Duodenal mucosa (tissue), 2 donors: ENCODE measurements at regions not wholly inside any gene's neighbourhood (a gene's known extent, or its start where the extent isn't known, plus 50 kb on each side); places are given as distances from the start of the nearest gene placed in this dataset.
"Not testable (repeated sequence)": the region's sequence is repeated elsewhere in the genome, so short reads cannot be mapped to it uniquely, and the experiment has no call there.

Source experiments
- H3K27ac ChIP-seq: one replicate; pipeline ENCODE4 v1.7.0; 2013; ENCODE audit warnings: low read depth, low read length
- H3K27me3 ChIP-seq, 2 donors: one replicate each; pipeline ENCODE4 v1.7.0; 2013; ENCODE audit warnings: low read length in 2 of 2, control low read depth in 1 of 2; ENCODE audit not compliant: insufficient read depth in 2 of 2, control insufficient read depth in 1 of 2
- H3K36me3 ChIP-seq, 2 donors: one replicate each; pipeline ENCODE4 v1.7.0; 2013; ENCODE audit warnings: low read length in 2 of 2, control low read depth in 1 of 2; ENCODE audit not compliant: insufficient read depth in 2 of 2, control insufficient read depth in 1 of 2
- H3K4me1 ChIP-seq, 2 donors: one replicate each; pipeline ENCODE4 v1.7.0; 2013; ENCODE audit warnings: low read length in 2 of 2, control low read depth in 1 of 2; ENCODE audit not compliant: insufficient read depth in 2 of 2, control insufficient read depth in 1 of 2
- H3K4me3 ChIP-seq, 2 donors: one replicate each; pipeline ENCODE4 v1.7.0; 2013; ENCODE audit warnings: low read length in 2 of 2, low read depth in 1 of 2
- H3K9ac ChIP-seq, 2 donors: one replicate each; pipeline ENCODE4 v1.7.0; 2013; ENCODE audit warnings: low read length in 2 of 2, low read depth in 1 of 2
- H3K9me3 ChIP-seq, 2 donors: one replicate each; pipeline ENCODE4 v1.7.0; 2013; ENCODE audit warnings: low read length in 2 of 2, control low read depth in 1 of 2; ENCODE audit not compliant: control insufficient read depth in 1 of 2

DNA sequence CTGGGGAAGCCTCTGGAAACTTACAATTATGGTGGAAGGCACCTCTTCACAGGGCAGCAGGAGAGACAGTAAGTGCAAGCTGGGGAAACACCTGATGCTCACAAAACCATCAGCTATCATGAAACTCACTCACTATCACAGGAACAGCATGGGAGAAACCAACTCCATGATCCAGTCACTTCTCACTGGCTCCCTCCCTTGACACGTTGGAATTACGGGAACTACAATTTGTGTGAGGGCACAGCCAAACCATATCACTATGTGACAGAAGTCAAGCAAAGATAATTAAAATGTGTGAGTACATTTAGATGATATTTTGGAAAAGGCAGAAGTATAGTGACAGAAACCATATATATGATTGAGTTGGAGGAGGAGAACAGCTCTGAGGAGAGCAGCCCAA is 474.0 kb upstream of the OLFM3 start:
- Histone ChIP-seq H3K4me3 (no peak overlapping the region), H3K9ac (no peak overlapping the region), H3K36me3 (no peaks in the 10 kb centered on the region), H3K27ac (no peak overlapping the region), H3K9me3 (no peaks in the 10 kb centered on the region), H3K4me1 (no peaks in the 10 kb centered on the region), H3K27me3 (no peaks in the 10 kb centered on the region)

DNA sequence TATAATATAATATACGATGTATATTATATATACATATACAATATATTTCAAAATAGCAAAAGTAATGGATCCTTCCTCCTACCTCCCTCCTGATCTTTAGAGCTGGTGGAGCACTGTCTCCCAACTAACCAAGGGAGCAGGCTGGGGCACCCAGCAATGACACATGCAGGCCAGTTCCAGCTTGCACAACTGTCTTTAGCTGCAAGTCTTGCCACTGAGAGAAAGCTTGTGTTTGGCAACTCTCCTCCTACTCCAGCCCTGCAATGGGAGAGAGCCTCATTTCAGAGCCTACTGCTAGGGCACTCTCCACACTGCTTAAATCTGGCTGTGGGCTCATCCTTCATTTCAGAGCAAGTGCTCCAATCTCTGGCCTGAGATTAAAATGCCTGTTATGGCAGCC is 469.8 kb upstream of the OLFM3 start:
- H3K4me1 ChIP-seq: no peaks in the 10 kb centered on the region
- no peaks in the 10 kb centered on the region for H3K9me3 ChIP-seq
- no peaks in the 10 kb centered on the region for H3K27me3 ChIP-seq
- H3K4me3 ChIP-seq: no peak overlapping the region
- H3K9ac ChIP-seq: no peak overlapping the region
- H3K27ac ChIP-seq: no peak overlapping the region
- no peaks in the 10 kb centered on the region for H3K36me3 ChIP-seq

DNA sequence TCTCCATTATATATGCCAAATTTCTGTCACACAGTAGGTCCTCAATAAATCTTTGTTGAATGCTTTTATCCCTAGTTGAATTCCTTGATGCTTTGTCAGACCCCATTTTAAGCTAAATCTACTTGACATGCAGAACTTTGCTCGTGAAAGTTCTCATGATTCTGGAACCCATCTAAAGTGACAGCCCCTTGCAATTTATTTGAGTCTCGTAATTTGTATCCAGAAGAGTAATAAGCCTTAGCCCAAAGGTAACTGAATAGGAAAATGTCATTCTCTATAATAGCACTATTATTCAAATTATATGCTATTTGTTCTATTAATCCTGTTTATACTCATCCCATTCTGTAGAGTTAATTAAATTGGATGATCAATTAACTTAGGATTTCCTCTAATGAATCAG is 466.6 kb upstream of the OLFM3 start:
- H3K27me3 ChIP-seq: no peaks in the 10 kb centered on the region
- H3K27ac ChIP-seq: no peak overlapping the region
- no peak overlapping the region for H3K4me3 ChIP-seq
- H3K9ac ChIP-seq: no peak overlapping the region
- no peaks in the 10 kb centered on the region for H3K4me1 ChIP-seq
- H3K9me3 ChIP-seq: no peaks in the 10 kb centered on the region
- no peaks in the 10 kb centered on the region for H3K36me3 ChIP-seq

DNA sequence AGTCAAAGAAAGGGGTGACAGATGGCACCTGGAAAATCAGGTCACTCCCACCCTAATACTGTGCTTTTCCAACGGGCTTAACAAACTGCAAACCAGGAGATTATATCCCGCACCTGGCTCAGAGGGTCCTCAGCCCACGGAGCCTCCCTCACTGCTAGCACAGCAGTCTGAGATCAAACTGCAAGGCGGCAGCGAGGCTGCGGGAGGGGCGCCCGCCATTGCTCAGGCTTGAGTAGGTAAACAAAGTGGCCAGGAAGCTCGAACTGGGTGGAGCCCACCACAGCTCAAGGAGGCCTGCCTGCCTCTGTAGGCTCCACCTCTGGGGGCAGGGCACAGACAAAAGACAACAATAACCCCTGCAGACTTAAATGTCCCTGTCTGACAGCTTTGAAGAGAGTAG is 445.6 kb upstream of the OLFM3 start:
- H3K9ac ChIP-seq, H3K4me1 ChIP-seq, H3K4me3 ChIP-seq, H3K27ac ChIP-seq, H3K27me3 ChIP-seq, H3K36me3 ChIP-seq, H3K9me3 ChIP-seq: not testable (repeated sequence)

DNA sequence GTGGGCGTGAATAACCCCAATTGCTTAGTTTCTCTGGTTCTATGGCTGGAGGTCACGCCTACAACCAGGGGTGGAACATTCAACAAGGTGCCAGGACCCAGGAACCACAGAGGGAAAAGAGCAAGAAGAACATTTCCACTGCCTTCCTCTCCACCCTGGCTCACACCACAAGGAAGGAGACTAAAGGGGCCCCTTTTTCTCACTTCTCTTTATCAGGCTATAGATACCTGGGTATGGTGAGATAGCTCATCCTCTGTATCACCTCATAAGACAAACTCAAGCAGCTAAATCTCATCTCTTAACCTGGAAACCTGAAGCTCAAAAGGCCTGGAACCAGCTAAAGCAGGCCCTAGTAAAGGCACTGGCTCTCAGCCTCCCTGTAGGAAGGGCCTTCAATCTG is 438.8 kb upstream of the OLFM3 start:
- H3K27ac ChIP-seq: no peak overlapping the region
- H3K4me3 ChIP-seq: no peak overlapping the region
- H3K36me3 ChIP-seq: no peaks in the 10 kb centered on the region
- H3K27me3 ChIP-seq: no peaks in the 10 kb centered on the region
- H3K4me1 ChIP-seq: no peaks in the 10 kb centered on the region
- H3K9me3 ChIP-seq: peaks cover 3 to 5% of the 10 kb centered on the region in 2 donors
- H3K9ac ChIP-seq: no peak overlapping the region

DNA sequence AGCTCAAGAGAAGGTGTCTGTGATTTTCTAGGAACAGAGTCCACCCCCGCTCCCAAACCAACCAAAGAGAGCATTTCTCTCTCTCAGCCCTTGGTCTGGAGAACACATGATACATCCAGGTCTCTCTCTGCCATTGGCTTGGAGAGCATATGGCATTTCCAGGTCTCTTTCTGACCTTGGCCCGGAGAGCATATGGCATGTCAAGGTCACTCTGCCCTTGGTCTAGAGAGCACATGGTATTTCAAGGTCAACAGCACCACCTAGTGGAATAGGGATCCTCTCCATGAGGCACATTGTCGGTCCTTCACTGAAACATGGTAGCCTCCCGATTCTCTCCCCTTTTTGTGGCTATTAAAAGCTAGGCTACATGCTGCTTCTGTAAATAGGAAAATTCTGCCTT is 437.7 kb upstream of the OLFM3 start:
- H3K27me3 ChIP-seq: no peaks in the 10 kb centered on the region
- H3K27ac ChIP-seq: no peak overlapping the region
- H3K36me3 ChIP-seq: no peaks in the 10 kb centered on the region
- H3K4me3 ChIP-seq: no peak overlapping the region
- H3K9ac ChIP-seq: no peak overlapping the region
- peaks cover 0 to 5% of the 10 kb centered on the region in 2 donors for H3K9me3 ChIP-seq
- no peaks in the 10 kb centered on the region for H3K4me1 ChIP-seq

DNA sequence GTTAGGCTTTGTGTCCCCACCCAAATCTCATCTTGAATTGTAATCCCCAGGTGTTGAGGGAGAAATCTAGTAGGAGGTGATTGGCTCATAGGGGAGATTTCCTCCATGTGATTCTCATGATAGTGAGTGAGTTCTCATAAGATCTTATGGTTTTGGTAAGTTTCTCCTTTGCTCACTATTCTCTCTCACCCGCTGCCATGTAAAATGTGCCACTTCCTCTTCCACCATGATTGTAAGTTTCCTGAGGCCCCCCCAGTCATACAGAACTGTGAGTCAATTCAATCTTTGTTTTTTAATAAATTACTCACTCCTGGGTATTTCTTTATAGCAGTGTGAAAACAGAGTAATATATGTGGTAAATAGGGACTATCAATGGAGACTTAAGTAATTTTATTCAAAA is 434.5 kb upstream of the OLFM3 start:
- H3K4me1 ChIP-seq: no peaks in the 10 kb centered on the region
- H3K36me3 ChIP-seq: no peaks in the 10 kb centered on the region
- H3K27ac ChIP-seq: no peak overlapping the region
- H3K9me3 ChIP-seq: peaks cover 0 to 3% of the 10 kb centered on the region in 2 donors
- H3K4me3 ChIP-seq: no peak overlapping the region
- H3K27me3 ChIP-seq: no peaks in the 10 kb centered on the region
- H3K9ac ChIP-seq: no peak overlapping the region

DNA sequence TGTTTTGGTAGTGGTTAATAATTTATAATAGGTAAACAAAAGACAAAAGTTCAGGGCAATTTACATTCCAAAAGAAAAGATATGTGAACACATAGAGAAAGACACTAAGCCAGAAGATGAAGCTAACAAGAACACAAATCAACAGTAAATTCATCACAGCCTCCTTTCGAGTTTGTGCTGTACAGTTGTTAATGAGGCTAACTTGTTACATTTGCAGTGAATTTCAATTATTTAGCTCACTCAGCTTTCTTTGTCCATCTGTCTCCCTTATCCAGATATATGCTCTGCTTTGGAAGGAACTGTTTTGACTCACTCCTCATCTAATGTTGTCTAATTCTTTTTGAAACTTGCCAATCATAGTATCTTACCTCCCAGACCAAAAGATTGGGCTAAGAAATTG is 423.3 kb upstream of the OLFM3 start:
- no peaks in the 10 kb centered on the region for H3K36me3 ChIP-seq
- H3K27me3 ChIP-seq: no peaks in the 10 kb centered on the region
- H3K4me3 ChIP-seq: no peak overlapping the region
- H3K27ac ChIP-seq: no peak overlapping the region
- H3K4me1 ChIP-seq: no peaks in the 10 kb centered on the region
- no peak overlapping the region for H3K9ac ChIP-seq
- H3K9me3 ChIP-seq: no peaks in the 10 kb centered on the region
